Limb (tissue), 2 donors: ENCODE measurements at regions not wholly inside any gene's neighbourhood (a gene's known extent, or its start where the extent isn't known, plus 50 kb on each side); places are given as distances from the start of the nearest gene placed in this dataset.
A peak's percentile ranks its signal among the peaks of the same experiment; 100 is the strongest.

Experiments used
- DNase-seq, 2 donors: peaks; one replicate each; pipeline ENCODE4 v3.0.0-alpha.2; 2016; ENCODE audit errors: extremely low spot score in 2 of 2

- DNase-seq = no peak
Measured at GRCh38 chr7:22625251-22625650, 101.7 kb upstream of the IL6 start.

- no peak for DNase-seq
Measured at GRCh38 chr7:22624781-22625180, 102.2 kb upstream of the IL6 start.

- no peak for DNase-seq
Measured at GRCh38 chr7:22622116-22622785, 104.7 kb upstream of the IL6 start.

- DNase-seq = no peak
Measured at GRCh38 chr7:22618528-22618927, 108.5 kb upstream of the IL6 start.

GRCh38 chr7:22617166-22617565 is 109.8 kb upstream of the IL6 start:
- no peak for DNase-seq

- no peak for DNase-seq
Measured at GRCh38 chr7:22613496-22613895, 113.5 kb upstream of the IL6 start.

- DNase-seq = no peak
Measured at GRCh38 chr7:22612776-22613175, 112.8 kb upstream of the STEAP1B start.

- DNase-seq = no peak
Measured at GRCh38 chr7:22611758-22612079, 111.7 kb upstream of the STEAP1B start.

- no peak for DNase-seq
Measured at GRCh38 chr7:22610951-22611757, 111.2 kb upstream of the STEAP1B start.

- no peak for DNase-seq
Measured at GRCh38 chr7:22610263-22610662, 110.3 kb upstream of the STEAP1B start.

- no peak for DNase-seq
Measured at GRCh38 chr7:22607180-22607579, 107.2 kb upstream of the STEAP1B start.

- DNase-seq = no peak
Measured at GRCh38 chr7:22604246-22604645, 104.3 kb upstream of the STEAP1B start.

- peak; percentile 41 to 48 for DNase-seq
Measured at GRCh38 chr7:22601812-22602565, 102.0 kb upstream of the STEAP1B start.

- no peak for DNase-seq
Measured at GRCh38 chr7:22601408-22601807, 101.4 kb upstream of the STEAP1B start.

GRCh38 chr7:22601003-22601402 is 101.0 kb upstream of the STEAP1B start:
- DNase-seq = peak in 1 of 2 donors; percentile 42

GRCh38 chr7:22598318-22598920 is 98.4 kb upstream of the STEAP1B start:
- DNase-seq = no peak

GRCh38 chr7:22597844-22598243 is 97.9 kb upstream of the STEAP1B start:
- DNase-seq = no peak

- no peak for DNase-seq
Measured at GRCh38 chr7:22596763-22597400, 96.9 kb upstream of the STEAP1B start.

GRCh38 chr7:22594020-22594419 is 94.0 kb upstream of the STEAP1B start:
- no peak for DNase-seq

- DNase-seq = no peak
Measured at GRCh38 chr7:22591271-22591670, 91.3 kb upstream of the STEAP1B start.

- DNase-seq = peak in 1 of 2 donors; percentile 64
Measured at GRCh38 chr7:22589641-22590201, 89.7 kb upstream of the STEAP1B start.
